ENCODE measurements at regions not wholly inside any gene's neighbourhood (a gene's known extent, or its start where the extent isn't known, plus 50 kb on each side); places are given as distances from the start of the nearest gene placed in this dataset.

DNA sequence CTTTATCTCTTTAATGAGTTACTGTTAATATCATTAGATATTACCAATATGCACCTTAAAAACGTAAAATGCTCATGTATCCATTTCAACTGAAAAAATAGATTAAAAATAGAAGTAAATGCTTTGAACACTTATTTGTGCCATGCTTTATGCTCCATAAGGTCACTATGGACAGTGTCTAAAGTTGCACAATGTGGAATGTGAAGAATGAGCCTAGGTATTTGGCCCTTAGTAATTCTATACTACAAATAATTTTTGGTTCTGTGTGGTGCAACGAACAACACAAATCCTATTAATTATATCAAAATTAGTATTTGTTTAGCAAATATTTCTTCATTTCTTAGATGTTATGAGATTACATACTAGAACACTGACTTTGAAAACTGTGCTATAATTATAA is 469.9 kb upstream of the TUSC1 start:
- H3K27ac Mint-ChIP-seq, result no peak overlapping the region
- ATAC-seq (no peak), DNase-seq (ENCODE audit: low spot score) (no peak)
- no peaks in the 10 kb centered on the region for H3K27me3 Mint-ChIP-seq (ENCODE audit: low read depth)
- 0 out of 2 replicates have a peak, but pooled peaks cover 2% of the 10 kb centered on the region for H3K36me3 Mint-ChIP-seq
- H3K4me3 Mint-ChIP-seq, result no peak overlapping the region
- no peak for TF ChIP-seq ZNF317 (CRISPR knock-in tag; IDR thresholded peaks at IDR 0.05; ENCODE audit: borderline replicate concordance, low read depth)
- TF ChIP-seq CREB1 (CRISPR knock-in tag; IDR thresholded peaks at IDR 0.05), result no peak
- TF ChIP-seq, protein P1, sequence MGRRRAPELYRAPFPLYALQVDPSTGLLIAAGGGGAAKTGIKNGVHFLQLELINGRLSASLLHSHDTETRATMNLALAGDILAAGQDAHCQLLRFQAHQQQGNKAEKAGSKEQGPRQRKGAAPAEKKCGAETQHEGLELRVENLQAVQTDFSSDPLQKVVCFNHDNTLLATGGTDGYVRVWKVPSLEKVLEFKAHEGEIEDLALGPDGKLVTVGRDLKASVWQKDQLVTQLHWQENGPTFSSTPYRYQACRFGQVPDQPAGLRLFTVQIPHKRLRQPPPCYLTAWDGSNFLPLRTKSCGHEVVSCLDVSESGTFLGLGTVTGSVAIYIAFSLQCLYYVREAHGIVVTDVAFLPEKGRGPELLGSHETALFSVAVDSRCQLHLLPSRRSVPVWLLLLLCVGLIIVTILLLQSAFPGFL (CRISPR knock-in tag; IDR thresholded peaks at IDR 0.05; ENCODE audit: borderline replicate concordance), result no peak
- no peak for TF ChIP-seq ZBTB21 (CRISPR knock-in tag; IDR thresholded peaks at IDR 0.05; ENCODE audit: borderline replicate concordance)
- TF ChIP-seq, protein P2, sequence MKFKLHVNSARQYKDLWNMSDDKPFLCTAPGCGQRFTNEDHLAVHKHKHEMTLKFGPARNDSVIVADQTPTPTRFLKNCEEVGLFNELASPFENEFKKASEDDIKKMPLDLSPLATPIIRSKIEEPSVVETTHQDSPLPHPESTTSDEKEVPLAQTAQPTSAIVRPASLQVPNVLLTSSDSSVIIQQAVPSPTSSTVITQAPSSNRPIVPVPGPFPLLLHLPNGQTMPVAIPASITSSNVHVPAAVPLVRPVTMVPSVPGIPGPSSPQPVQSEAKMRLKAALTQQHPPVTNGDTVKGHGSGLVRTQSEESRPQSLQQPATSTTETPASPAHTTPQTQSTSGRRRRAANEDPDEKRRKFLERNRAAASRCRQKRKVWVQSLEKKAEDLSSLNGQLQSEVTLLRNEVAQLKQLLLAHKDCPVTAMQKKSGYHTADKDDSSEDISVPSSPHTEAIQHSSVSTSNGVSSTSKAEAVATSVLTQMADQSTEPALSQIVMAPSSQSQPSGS (CRISPR knock-in tag; IDR thresholded peaks at IDR 0.05; ENCODE audit: borderline replicate concordance, low read depth), result no peak
- TF ChIP-seq, protein P3, sequence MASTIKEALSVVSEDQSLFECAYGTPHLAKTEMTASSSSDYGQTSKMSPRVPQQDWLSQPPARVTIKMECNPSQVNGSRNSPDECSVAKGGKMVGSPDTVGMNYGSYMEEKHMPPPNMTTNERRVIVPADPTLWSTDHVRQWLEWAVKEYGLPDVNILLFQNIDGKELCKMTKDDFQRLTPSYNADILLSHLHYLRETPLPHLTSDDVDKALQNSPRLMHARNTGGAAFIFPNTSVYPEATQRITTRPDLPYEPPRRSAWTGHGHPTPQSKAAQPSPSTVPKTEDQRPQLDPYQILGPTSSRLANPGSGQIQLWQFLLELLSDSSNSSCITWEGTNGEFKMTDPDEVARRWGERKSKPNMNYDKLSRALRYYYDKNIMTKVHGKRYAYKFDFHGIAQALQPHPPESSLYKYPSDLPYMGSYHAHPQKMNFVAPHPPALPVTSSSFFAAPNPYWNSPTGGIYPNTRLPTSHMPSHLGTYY (CRISPR knock-in tag; IDR thresholded peaks at IDR 0.05), result no peak
- TF ChIP-seq, protein P4, sequence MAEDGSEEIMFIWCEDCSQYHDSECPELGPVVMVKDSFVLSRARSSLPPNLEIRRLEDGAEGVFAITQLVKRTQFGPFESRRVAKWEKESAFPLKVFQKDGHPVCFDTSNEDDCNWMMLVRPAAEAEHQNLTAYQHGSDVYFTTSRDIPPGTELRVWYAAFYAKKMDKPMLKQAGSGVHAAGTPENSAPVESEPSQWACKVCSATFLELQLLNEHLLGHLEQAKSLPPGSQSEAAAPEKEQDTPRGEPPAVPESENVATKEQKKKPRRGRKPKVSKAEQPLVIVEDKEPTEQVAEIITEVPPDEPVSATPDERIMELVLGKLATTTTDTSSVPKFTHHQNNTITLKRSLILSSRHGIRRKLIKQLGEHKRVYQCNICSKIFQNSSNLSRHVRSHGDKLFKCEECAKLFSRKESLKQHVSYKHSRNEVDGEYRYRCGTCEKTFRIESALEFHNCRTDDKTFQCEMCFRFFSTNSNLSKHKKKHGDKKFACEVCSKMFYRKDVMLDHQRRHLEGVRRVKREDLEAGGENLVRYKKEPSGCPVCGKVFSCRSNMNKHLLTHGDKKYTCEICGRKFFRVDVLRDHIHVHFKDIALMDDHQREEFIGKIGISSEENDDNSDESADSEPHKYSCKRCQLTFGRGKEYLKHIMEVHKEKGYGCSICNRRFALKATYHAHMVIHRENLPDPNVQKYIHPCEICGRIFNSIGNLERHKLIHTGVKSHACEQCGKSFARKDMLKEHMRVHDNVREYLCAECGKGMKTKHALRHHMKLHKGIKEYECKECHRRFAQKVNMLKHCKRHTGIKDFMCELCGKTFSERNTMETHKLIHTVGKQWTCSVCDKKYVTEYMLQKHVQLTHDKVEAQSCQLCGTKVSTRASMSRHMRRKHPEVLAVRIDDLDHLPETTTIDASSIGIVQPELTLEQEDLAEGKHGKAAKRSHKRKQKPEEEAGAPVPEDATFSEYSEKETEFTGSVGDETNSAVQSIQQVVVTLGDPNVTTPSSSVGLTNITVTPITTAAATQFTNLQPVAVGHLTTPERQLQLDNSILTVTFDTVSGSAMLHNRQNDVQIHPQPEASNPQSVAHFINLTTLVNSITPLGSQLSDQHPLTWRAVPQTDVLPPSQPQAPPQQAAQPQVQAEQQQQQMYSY (CRISPR knock-in tag; IDR thresholded peaks at IDR 0.05), result no peak
- TF ChIP-seq IRF2 (CRISPR knock-in tag; IDR thresholded peaks at IDR 0.05; ENCODE audit: borderline replicate concordance, low read depth), result no peak
- TF ChIP-seq, protein P5, sequence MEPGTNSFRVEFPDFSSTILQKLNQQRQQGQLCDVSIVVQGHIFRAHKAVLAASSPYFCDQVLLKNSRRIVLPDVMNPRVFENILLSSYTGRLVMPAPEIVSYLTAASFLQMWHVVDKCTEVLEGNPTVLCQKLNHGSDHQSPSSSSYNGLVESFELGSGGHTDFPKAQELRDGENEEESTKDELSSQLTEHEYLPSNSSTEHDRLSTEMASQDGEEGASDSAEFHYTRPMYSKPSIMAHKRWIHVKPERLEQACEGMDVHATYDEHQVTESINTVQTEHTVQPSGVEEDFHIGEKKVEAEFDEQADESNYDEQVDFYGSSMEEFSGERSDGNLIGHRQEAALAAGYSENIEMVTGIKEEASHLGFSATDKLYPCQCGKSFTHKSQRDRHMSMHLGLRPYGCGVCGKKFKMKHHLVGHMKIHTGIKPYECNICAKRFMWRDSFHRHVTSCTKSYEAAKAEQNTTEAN (CRISPR knock-in tag; IDR thresholded peaks at IDR 0.05), result no peak
- TF ChIP-seq, protein P6, sequence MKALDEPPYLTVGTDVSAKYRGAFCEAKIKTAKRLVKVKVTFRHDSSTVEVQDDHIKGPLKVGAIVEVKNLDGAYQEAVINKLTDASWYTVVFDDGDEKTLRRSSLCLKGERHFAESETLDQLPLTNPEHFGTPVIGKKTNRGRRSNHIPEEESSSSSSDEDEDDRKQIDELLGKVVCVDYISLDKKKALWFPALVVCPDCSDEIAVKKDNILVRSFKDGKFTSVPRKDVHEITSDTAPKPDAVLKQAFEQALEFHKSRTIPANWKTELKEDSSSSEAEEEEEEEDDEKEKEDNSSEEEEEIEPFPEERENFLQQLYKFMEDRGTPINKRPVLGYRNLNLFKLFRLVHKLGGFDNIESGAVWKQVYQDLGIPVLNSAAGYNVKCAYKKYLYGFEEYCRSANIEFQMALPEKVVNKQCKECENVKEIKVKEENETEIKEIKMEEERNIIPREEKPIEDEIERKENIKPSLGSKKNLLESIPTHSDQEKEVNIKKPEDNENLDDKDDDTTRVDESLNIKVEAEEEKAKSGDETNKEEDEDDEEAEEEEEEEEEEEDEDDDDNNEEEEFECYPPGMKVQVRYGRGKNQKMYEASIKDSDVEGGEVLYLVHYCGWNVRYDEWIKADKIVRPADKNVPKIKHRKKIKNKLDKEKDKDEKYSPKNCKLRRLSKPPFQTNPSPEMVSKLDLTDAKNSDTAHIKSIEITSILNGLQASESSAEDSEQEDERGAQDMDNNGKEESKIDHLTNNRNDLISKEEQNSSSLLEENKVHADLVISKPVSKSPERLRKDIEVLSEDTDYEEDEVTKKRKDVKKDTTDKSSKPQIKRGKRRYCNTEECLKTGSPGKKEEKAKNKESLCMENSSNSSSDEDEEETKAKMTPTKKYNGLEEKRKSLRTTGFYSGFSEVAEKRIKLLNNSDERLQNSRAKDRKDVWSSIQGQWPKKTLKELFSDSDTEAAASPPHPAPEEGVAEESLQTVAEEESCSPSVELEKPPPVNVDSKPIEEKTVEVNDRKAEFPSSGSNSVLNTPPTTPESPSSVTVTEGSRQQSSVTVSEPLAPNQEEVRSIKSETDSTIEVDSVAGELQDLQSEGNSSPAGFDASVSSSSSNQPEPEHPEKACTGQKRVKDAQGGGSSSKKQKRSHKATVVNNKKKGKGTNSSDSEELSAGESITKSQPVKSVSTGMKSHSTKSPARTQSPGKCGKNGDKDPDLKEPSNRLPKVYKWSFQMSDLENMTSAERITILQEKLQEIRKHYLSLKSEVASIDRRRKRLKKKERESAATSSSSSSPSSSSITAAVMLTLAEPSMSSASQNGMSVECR (CRISPR knock-in tag; IDR thresholded peaks at IDR 0.05; ENCODE audit: borderline replicate concordance), result no peak
- CTCF ChIA-PET, result no interaction called here
- H3K9me3 Mint-ChIP-seq, result peaks cover 3% of the 10 kb centered on the region; the same call in 1 of the 2 replicates
- H3K4me1 Mint-ChIP-seq, result peaks cover 23% of the 10 kb centered on the region
- POLR2A ChIA-PET, result no interaction called here

DNA sequence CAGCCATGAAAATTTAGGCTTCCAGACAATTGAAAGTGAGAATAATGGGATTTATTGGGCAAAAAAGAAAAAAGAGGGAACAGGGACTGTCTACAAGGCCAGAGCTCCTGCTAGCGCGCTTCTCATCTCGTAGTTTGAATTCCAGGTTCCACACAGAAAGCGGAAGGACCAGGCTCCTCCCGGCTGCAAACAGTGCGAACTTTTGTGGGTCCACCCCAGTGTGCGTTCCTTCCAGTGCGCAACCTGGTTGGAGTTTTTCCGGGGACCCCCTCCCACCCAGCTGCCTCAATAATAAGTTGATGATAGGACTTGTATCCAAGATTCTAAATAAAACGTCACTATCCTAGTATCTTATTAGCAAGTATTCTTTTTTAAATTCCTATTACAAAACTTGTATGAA is 467.7 kb upstream of the TUSC1 start:
- Mint-ChIP-seq H3K4me3 (no peak overlapping the region), H3K4me1 (peaks cover 1% of the 10 kb centered on the region), H3K9me3 (peaks cover 3% of the 10 kb centered on the region; the same call in 1 of the 2 replicates), H3K27me3 (ENCODE audit: low read depth) (no peaks in the 10 kb centered on the region), H3K27ac (no peak overlapping the region), H3K36me3 (0 out of 2 replicates have a peak, but pooled peaks cover 2% of the 10 kb centered on the region)
- ChIA-PET POLR2A (no interaction called here), CTCF (no interaction called here)
- ATAC-seq, result no peak
- DNase-seq (ENCODE audit: low spot score), result no peak
- no peak for TF ChIP-seq ZNF219 (CRISPR knock-in tag; IDR thresholded peaks at IDR 0.05; ENCODE audit: borderline replicate concordance)
- TF ChIP-seq, protein P4 (CRISPR knock-in tag; IDR thresholded peaks at IDR 0.05), result no peak
- TF ChIP-seq, protein P7, sequence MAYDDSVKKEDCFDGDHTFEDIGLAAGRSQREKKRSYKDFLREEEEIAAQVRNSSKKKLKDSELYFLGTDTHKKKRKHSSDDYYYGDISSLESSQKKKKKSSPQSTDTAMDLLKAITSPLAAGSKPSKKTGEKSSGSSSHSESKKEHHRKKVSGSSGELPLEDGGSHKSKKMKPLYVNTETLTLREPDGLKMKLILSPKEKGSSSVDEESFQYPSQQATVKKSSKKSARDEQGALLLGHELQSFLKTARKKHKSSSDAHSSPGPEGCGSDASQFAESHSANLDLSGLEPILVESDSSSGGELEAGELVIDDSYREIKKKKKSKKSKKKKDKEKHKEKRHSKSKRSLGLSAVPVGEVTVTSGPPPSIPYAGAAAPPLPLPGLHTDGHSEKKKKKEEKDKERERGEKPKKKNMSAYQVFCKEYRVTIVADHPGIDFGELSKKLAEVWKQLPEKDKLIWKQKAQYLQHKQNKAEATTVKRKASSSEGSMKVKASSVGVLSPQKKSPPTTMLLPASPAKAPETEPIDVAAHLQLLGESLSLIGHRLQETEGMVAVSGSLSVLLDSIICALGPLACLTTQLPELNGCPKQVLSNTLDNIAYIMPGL (CRISPR knock-in tag; IDR thresholded peaks at IDR 0.05), result no peak
